ENCODE measurements at regions not wholly inside any gene's neighbourhood (a gene's known extent, or its start where the extent isn't known, plus 50 kb on each side); places are given as distances from the start of the nearest gene placed in this dataset.
"Not testable (repeated sequence)": the region's sequence is repeated elsewhere in the genome, so short reads cannot be mapped to it uniquely, and the experiment has no call there.

GRCh38 chr11:37843603-37844002, 1245.6 kb upstream of the RAG2 start:
- H3K27ac ChIP-seq (ENCODE audit: low read depth, low read length) = no peak overlapping the region
- no peak overlapping the region for H3K4me3 ChIP-seq (ENCODE audit: low read length)
- WGBS, 2 experiments (ENCODE audit: insufficient coverage in 1 of 2, insufficient read length in 1 of 2) = 76% methylated on average over 2 of the region's 2 CpGs; no CpG with 5 or more reads in 1 of the 2 experiments
- no peaks in the 10 kb centered on the region for H3K27me3 ChIP-seq (ENCODE audit: control insufficient read depth, insufficient read depth, low read length, poor library complexity, severe bottlenecking)
- TF ChIP-seq CTCF (conservative IDR thresholded peaks at IDR 0.05) = no peak
- DNase-seq = no peak
- H3K9ac ChIP-seq (ENCODE audit: extremely low read depth, low read length, poor library complexity, severe bottlenecking) = no peak overlapping the region
- no peaks in the 10 kb centered on the region for H3K36me3 ChIP-seq (ENCODE audit: control insufficient read depth, insufficient read depth, low read length)
- Mint-ChIP-seq H3K9me3 (no peaks in the 10 kb centered on the region), H3K27me3 (ENCODE audit: insufficient read depth) (no peaks in the 10 kb centered on the region), H3K4me3 (no peak overlapping the region), H3K4me1 (peaks cover 3% of the 10 kb centered on the region), H3K36me3 (ENCODE audit: low read depth) (no peaks in the 10 kb centered on the region), H3K27ac (no peak overlapping the region)
- no peaks in the 10 kb centered on the region for H3K9me3 ChIP-seq (ENCODE audit: control insufficient read depth, low read length)
- no peaks in the 10 kb centered on the region for H3K4me1 ChIP-seq (ENCODE audit: control insufficient read depth, insufficient read depth, low read length)

- Histone ChIP-seq H3K4me1 (ENCODE audit: control insufficient read depth, insufficient read depth, low read length) (no peaks in the 10 kb centered on the region), H3K36me3 (ENCODE audit: control insufficient read depth, insufficient read depth, low read length) (no peaks in the 10 kb centered on the region), H3K9ac (ENCODE audit: extremely low read depth, low read length, poor library complexity, severe bottlenecking) (no peak overlapping the region), H3K27me3 (ENCODE audit: control insufficient read depth, insufficient read depth, low read length, poor library complexity, severe bottlenecking) (no peaks in the 10 kb centered on the region), H3K4me3 (ENCODE audit: low read length) (no peak overlapping the region), H3K9me3 (ENCODE audit: control insufficient read depth, low read length) (no peaks in the 10 kb centered on the region), H3K27ac (ENCODE audit: low read depth, low read length) (no peak overlapping the region)
- Mint-ChIP-seq H3K36me3 (ENCODE audit: low read depth) (no peaks in the 10 kb centered on the region), H3K4me3 (no peak overlapping the region), H3K9me3 (no peaks in the 10 kb centered on the region), H3K27me3 (ENCODE audit: insufficient read depth) (no peaks in the 10 kb centered on the region), H3K27ac (no peak overlapping the region), H3K4me1 (peaks cover 3% of the 10 kb centered on the region)
- DNase-seq = no peak
- TF ChIP-seq CTCF (conservative IDR thresholded peaks at IDR 0.05) = no peak
- 83 to 90% methylated on average over 2 of the region's 2 CpGs for whole genome bisulfite sequencing, 2 experiments (ENCODE audit: insufficient coverage in 1 of 2, insufficient read length in 1 of 2)
These were observed 1243.0 kb upstream of the RAG2 start for GRCh38 chr11:37841016-37841415.

- not testable (repeated sequence) for H3K27me3 Mint-ChIP-seq (ENCODE audit: insufficient read depth); H3K27ac Mint-ChIP-seq; H3K4me1 Mint-ChIP-seq; H3K4me3 ChIP-seq (ENCODE audit: low read length); H3K36me3 ChIP-seq (ENCODE audit: control insufficient read depth, insufficient read depth, low read length); DNase-seq; H3K4me3 Mint-ChIP-seq; H3K27ac ChIP-seq (ENCODE audit: low read depth, low read length); H3K9me3 Mint-ChIP-seq; H3K27me3 ChIP-seq (ENCODE audit: control insufficient read depth, insufficient read depth, low read length, poor library complexity, severe bottlenecking); H3K4me1 ChIP-seq (ENCODE audit: control insufficient read depth, insufficient read depth, low read length); H3K9ac ChIP-seq (ENCODE audit: extremely low read depth, low read length, poor library complexity, severe bottlenecking); H3K9me3 ChIP-seq (ENCODE audit: control insufficient read depth, low read length); H3K36me3 Mint-ChIP-seq (ENCODE audit: low read depth)
- WGBS, 2 experiments (ENCODE audit: insufficient coverage in 1 of 2, insufficient read length in 1 of 2) = 92% methylated on average over 2 of the region's 2 CpGs; no CpG with 5 or more reads in 1 of the 2 experiments
These were observed 1242.3 kb upstream of the RAG2 start for GRCh38 chr11:37840345-37840744.

- Histone ChIP-seq H3K36me3 (ENCODE audit: control insufficient read depth, insufficient read depth, low read length) (no peaks in the 10 kb centered on the region), H3K27ac (ENCODE audit: low read depth, low read length) (no peak overlapping the region), H3K9me3 (ENCODE audit: control insufficient read depth, low read length) (no peaks in the 10 kb centered on the region), H3K4me1 (ENCODE audit: control insufficient read depth, insufficient read depth, low read length) (no peaks in the 10 kb centered on the region), H3K27me3 (ENCODE audit: control insufficient read depth, insufficient read depth, low read length, poor library complexity, severe bottlenecking) (no peaks in the 10 kb centered on the region), H3K9ac (ENCODE audit: extremely low read depth, low read length, poor library complexity, severe bottlenecking) (no peak overlapping the region), H3K4me3 (ENCODE audit: low read length) (no peak overlapping the region)
- no peaks in the 10 kb centered on the region for H3K9me3 Mint-ChIP-seq
- H3K27ac Mint-ChIP-seq = no peak overlapping the region
- H3K36me3 Mint-ChIP-seq (ENCODE audit: low read depth) = no peaks in the 10 kb centered on the region
- H3K27me3 Mint-ChIP-seq (ENCODE audit: insufficient read depth) = no peaks in the 10 kb centered on the region
- no peak for TF ChIP-seq CTCF (conservative IDR thresholded peaks at IDR 0.05)
- no peak overlapping the region for H3K4me3 Mint-ChIP-seq
- WGBS, 2 experiments (ENCODE audit: insufficient coverage in 1 of 2, insufficient read length in 1 of 2) = 89 to 100% methylated on average over 2 to 4 of the region's 4 CpGs
- H3K4me1 Mint-ChIP-seq = no peaks in the 10 kb centered on the region
- no peak for DNase-seq
These were observed 1232.5 kb upstream of the RAG2 start for GRCh38 chr11:37830529-37830928.
